ENCODE measurements at regions not wholly inside any gene's neighbourhood (a gene's known extent, or its start where the extent isn't known, plus 50 kb on each side); places are given as distances from the start of the nearest gene placed in this dataset.

DNA sequence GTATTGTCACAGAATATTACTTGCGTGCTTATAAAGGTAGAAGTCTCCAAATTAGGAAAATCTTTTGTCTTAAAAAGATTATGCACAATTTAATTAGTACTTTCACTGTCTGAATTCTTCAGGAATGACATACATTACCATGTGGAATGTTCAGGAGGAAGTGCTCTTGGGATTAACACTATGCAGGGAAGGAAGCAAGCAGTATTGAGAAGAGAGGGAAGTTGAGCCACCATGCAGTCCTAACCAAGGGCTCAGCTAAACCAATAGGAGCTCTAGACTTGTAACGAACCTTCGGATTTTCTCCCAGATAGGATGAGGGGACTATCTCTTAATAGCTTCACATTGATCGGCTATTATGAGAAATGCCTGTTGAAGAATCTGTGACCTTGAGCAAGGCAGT is 918.4 kb upstream of the MANEA start:
- Histone ChIP-seq H3K9me3 (no peaks in the 10 kb centered on the region), H3K4me1 (no peaks in the 10 kb centered on the region), H3K36me3 (ENCODE audit: insufficient read depth in 1 of 2, low read depth in 1 of 2) (no peaks in the 10 kb centered on the region), H3K4me3 (no peak overlapping the region), H3K27ac (no peak overlapping the region), H3K27me3 (ENCODE audit: insufficient read depth in 3 of 3, low read length in 2 of 3) (no peaks in the 10 kb centered on the region)
- ATAC-seq (no peak), DNase-seq (no peak)
- 65 to 78% (median 78%) methylated on average over 4 of the region's 4 CpGs for WGBS, 3 donors
- TF ChIP-seq, protein P1, sequence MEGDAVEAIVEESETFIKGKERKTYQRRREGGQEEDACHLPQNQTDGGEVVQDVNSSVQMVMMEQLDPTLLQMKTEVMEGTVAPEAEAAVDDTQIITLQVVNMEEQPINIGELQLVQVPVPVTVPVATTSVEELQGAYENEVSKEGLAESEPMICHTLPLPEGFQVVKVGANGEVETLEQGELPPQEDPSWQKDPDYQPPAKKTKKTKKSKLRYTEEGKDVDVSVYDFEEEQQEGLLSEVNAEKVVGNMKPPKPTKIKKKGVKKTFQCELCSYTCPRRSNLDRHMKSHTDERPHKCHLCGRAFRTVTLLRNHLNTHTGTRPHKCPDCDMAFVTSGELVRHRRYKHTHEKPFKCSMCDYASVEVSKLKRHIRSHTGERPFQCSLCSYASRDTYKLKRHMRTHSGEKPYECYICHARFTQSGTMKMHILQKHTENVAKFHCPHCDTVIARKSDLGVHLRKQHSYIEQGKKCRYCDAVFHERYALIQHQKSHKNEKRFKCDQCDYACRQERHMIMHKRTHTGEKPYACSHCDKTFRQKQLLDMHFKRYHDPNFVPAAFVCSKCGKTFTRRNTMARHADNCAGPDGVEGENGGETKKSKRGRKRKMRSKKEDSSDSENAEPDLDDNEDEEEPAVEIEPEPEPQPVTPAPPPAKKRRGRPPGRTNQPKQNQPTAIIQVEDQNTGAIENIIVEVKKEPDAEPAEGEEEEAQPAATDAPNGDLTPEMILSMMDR (IDR thresholded peaks at IDR 0.05), result no peak
- intact Hi-C loops (cut with DNase I), result no loop called here

DNA sequence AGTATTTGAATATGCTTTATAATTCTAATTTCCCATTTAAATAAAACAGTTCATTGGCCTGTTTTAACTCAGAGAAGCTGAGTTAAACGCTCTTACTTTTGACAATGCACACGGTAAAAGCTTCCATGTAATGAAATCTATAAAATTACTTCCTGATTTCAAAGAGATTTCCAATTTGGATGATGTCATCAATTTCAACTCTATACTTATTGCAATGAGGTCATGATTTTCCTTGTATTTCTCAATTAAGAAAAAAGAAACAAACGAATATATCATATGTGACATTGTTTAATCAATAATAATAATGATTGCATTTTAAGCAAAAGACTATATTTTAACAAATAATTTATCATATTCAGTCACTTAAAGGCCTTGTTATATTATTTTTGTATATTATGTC is 926.1 kb upstream of the MANEA start:
- intact Hi-C loops (cut with DNase I), result no loop called here
- TF ChIP-seq, protein P1 (IDR thresholded peaks at IDR 0.05), result no peak
- H3K27ac ChIP-seq, result no peak overlapping the region
- no peaks in the 10 kb centered on the region for H3K27me3 ChIP-seq (ENCODE audit: insufficient read depth in 3 of 3, low read length in 2 of 3)
- DNase-seq, result no peak
- no peaks in the 10 kb centered on the region for H3K9me3 ChIP-seq
- no peak overlapping the region for H3K4me3 ChIP-seq
- no peak for ATAC-seq
- no peaks in the 10 kb centered on the region for H3K36me3 ChIP-seq (ENCODE audit: insufficient read depth in 1 of 2, low read depth in 1 of 2)
- H3K4me1 ChIP-seq, result no peaks in the 10 kb centered on the region
- WGBS, 3 donors, result 78 to 84% (median 78%) methylated on average over 3 of the region's 3 CpGs

DNA sequence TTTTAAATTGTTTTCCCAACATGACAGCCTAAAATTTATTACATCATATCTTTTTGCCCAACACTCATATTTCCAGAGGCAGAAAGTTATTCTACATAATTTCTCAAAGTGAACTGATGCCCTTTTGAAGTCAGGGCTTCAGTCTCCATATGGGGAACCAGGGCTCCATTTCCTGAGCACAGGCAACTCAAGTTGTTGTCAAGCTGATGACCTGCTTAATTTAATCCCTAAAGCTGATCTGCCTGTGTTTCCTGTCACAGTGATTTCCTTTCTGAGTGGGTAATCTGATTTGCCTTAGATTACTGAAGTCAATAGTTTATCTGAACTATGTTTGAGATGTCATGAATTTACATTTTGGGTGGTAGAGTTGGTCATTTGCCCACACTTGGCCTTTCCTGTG is 932.1 kb upstream of the MANEA start:
- ATAC-seq, result no peak
- TF ChIP-seq, protein P1 (IDR thresholded peaks at IDR 0.05), result no peak
- no peak overlapping the region for H3K4me3 ChIP-seq
- H3K27ac ChIP-seq, result no peak overlapping the region
- H3K36me3 ChIP-seq (ENCODE audit: insufficient read depth in 1 of 2, low read depth in 1 of 2), result no peaks in the 10 kb centered on the region
- no peaks in the 10 kb centered on the region for H3K27me3 ChIP-seq (ENCODE audit: insufficient read depth in 3 of 3, low read length in 2 of 3)
- no peaks in the 10 kb centered on the region for H3K4me1 ChIP-seq
- intact Hi-C loops (cut with DNase I), result no loop called here
- DNase-seq, result no peak
- no peaks in the 10 kb centered on the region for H3K9me3 ChIP-seq

DNA sequence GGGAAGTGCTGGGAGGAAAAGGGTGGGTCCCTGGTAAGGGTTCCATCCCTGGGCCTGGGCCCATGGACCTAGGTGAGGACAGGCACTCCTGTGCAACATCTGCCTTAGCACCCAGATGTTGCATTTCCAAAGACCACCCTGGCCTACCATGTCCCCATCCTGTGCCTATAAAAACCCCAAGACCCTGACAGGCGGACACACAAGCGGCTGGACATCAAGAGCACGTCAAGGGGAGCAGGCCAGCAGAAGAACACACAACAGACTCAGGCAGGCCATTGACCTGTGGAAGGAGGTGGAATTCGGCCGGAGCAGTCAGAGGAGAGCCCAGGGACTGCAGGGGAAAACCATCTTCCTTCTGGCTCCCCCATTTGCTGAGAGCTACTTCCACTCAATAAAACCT is 937.8 kb upstream of the MANEA start:
- Histone ChIP-seq H3K4me1 (no peaks in the 10 kb centered on the region), H3K27me3 (ENCODE audit: insufficient read depth in 3 of 3, low read length in 2 of 3) (no peaks in the 10 kb centered on the region), H3K27ac (no peak overlapping the region), H3K9me3 (no peaks in the 10 kb centered on the region), H3K36me3 (ENCODE audit: insufficient read depth in 1 of 2, low read depth in 1 of 2) (no peaks in the 10 kb centered on the region), H3K4me3 (no peak overlapping the region)
- TF ChIP-seq, protein P1 (IDR thresholded peaks at IDR 0.05), result no peak
- WGBS, 3 donors, result 73 to 96% (median 76%) methylated on average over 4 to 5 of the region's 5 CpGs
- DNase-seq, result no peak
- intact Hi-C loops (cut with DNase I), result no loop called here
- no peak for ATAC-seq

DNA sequence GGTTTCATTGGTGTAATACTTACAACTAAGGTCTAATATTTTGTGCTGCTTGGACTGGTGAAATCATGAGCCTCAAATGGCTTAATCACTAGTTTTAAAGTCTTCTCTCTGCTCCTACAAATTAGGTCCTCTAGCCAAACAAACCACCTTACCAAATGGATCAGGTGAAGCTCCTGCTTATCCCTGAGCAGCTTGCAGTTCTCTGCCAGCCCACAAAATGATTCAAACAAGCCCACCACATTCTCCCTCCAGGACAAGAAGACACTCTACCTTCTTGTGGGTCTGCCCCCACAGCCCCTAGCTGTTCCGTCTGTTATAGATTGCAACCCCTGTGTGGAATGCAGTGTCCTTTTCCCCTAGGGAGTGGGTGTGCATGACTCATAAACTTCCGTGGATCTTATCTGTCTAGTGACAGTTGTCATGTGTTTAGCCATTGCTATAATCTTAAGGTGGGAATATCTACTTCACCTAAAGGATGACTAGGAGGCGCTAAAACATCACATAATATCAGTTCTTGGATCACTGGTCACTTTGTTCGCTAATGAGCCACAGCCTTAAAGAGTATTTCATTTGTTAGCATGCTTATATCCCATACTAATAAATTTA is 940.5 kb upstream of the MANEA start:
- H3K4me3 ChIP-seq, result no peak overlapping the region
- H3K36me3 ChIP-seq (ENCODE audit: insufficient read depth in 1 of 2, low read depth in 1 of 2), result no peaks in the 10 kb centered on the region
- no peak for ATAC-seq
- no peak for DNase-seq
- H3K4me1 ChIP-seq, result no peaks in the 10 kb centered on the region
- 26 to 30% (median 30%) methylated on average over 4 of the region's 4 CpGs for WGBS, 3 donors
- no peaks in the 10 kb centered on the region for H3K27me3 ChIP-seq (ENCODE audit: insufficient read depth in 3 of 3, low read length in 2 of 3)
- H3K27ac ChIP-seq, result no peak overlapping the region
- TF ChIP-seq, protein P1 (IDR thresholded peaks at IDR 0.05), result no peak
- intact Hi-C loops (cut with DNase I), result no loop called here
- no peaks in the 10 kb centered on the region for H3K9me3 ChIP-seq

Measured in psoas muscle (tissue), 7 donors.